ENCODE measurements at regions not wholly inside any gene's neighbourhood (a gene's known extent, or its start where the extent isn't known, plus 50 kb on each side); places are given as distances from the start of the nearest gene placed in this dataset.
"Not testable (repeated sequence)": the region's sequence is repeated elsewhere in the genome, so short reads cannot be mapped to it uniquely, and the experiment has no call there.

GRCh38 chr17:53496356-53496755, 326.4 kb upstream of the KIF2B start:
- DNase-seq (no peak), ATAC-seq (replicated peaks) (no peak)
- Mint-ChIP-seq H3K4me3 (no peak overlapping the region), H3K27me3 (no peaks in the 10 kb centered on the region), H3K36me3 (no peaks in the 10 kb centered on the region), H3K9me3 (peaks cover 4 to 5% of the 10 kb centered on the region in 2 donors), H3K4me1 (no peaks in the 10 kb centered on the region), H3K27ac (no peak overlapping the region)

GRCh38 chr17:53492532-53492931, 330.2 kb upstream of the KIF2B start:
- Mint-ChIP-seq H3K36me3 (no peaks in the 10 kb centered on the region), H3K4me3 (no peak overlapping the region), H3K27ac (no peak overlapping the region), H3K9me3 (peaks cover 3% of the 10 kb centered on the region in 2 donors), H3K27me3 (no peaks in the 10 kb centered on the region), H3K4me1 (no peaks in the 10 kb centered on the region)
- ATAC-seq (replicated peaks) (no peak), DNase-seq (no peak)

DNA sequence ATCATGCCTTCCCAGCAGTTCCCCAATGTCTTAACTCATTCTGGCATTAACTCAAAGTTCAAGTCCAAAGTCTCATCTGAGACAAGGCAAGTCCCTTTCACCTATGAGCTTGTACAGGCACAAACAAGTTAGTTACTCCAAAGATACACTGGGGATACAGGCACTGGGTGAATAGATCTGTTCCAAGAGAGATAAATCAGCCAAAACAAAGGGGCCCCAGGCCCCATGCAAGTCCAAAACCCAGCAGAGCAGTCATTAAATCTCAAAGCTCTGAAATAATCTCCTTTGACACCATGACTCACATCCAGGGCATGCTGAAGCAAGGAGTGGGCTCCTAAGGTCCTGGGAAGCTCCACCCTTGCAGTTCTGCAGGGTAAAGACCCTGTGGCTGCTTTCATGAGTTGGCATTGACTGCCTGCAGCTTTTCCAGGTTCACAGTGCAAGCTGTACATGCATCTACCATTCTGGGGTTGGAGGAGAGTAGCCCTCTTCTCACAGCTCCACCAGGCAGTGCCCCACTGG, 332.2 kb upstream of the KIF2B start:
- no peaks in the 10 kb centered on the region for H3K27me3 Mint-ChIP-seq
- no peaks in the 10 kb centered on the region for H3K36me3 Mint-ChIP-seq
- H3K9me3 Mint-ChIP-seq = peaks cover 3% of the 10 kb centered on the region in 2 donors
- H3K4me1 Mint-ChIP-seq = no peaks in the 10 kb centered on the region
- no peak overlapping the region for H3K27ac Mint-ChIP-seq
- no peak for ATAC-seq (replicated peaks)
- H3K4me3 Mint-ChIP-seq = no peak overlapping the region
- no peak for DNase-seq

DNA sequence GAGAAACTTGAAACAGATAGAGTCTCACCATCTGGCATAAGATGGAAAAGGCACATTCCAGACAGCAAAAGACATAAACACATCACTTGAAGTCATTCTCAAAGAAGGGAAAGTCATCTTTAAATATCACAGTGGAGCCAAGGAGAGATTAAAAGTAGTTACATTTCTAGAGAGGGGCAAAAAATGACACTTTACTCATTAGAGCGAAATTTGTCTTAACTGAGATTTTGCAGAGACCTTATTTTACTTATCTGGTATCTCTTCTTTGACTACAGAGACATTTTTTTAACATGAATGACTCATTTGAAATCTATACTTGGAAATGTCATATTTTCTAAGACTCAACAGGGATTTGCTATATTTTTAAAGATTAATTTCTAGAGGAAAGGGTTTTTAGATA, 339.0 kb upstream of the KIF2B start:
- no peak overlapping the region for H3K4me3 Mint-ChIP-seq
- H3K9me3 Mint-ChIP-seq = peaks cover 11 to 15% of the 10 kb centered on the region in 2 donors
- no peaks in the 10 kb centered on the region for H3K36me3 Mint-ChIP-seq
- ATAC-seq (replicated peaks) (no peak), DNase-seq (no peak)
- no peaks in the 10 kb centered on the region for H3K27me3 Mint-ChIP-seq
- H3K4me1 Mint-ChIP-seq = no peaks in the 10 kb centered on the region
- no peak overlapping the region for H3K27ac Mint-ChIP-seq

- peaks cover 6 to 7% of the 10 kb centered on the region in 2 donors for H3K9me3 Mint-ChIP-seq
- no peaks in the 10 kb centered on the region for H3K27me3 Mint-ChIP-seq
- no peak for DNase-seq
- no peaks in the 10 kb centered on the region for H3K4me1 Mint-ChIP-seq
- no peaks in the 10 kb centered on the region for H3K36me3 Mint-ChIP-seq
- H3K4me3 Mint-ChIP-seq = no peak overlapping the region
- ATAC-seq (replicated peaks) = no peak
- no peak overlapping the region for H3K27ac Mint-ChIP-seq
Observed at GRCh38 chr17:53475002-53475401, 347.7 kb upstream of the KIF2B start.

DNA sequence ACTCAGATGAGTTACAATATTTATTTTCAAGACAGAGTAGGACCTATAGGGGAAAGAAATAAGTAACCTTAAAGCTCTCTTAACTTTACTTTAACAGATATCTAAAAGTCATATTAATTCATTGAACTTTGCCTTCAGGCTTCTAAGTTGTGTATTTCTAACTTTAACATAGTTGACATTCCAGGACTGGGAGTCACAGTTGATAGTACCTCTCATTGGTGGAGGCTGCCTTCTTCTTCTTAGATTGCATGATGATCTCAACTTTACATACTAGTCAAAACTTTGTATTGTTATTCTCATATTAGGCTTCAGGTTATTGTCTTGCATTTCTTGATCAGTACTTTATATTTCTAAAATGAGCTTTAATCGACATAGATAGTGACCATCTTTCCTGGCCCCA, 350.1 kb upstream of the KIF2B start:
- no peak overlapping the region for H3K4me3 Mint-ChIP-seq
- no peaks in the 10 kb centered on the region for H3K27me3 Mint-ChIP-seq
- H3K36me3 Mint-ChIP-seq = no peaks in the 10 kb centered on the region
- ATAC-seq (replicated peaks) = no peak
- no peak for DNase-seq
- no peaks in the 10 kb centered on the region for H3K4me1 Mint-ChIP-seq
- peaks cover 2 to 7% of the 10 kb centered on the region in 2 donors for H3K9me3 Mint-ChIP-seq
- no peak overlapping the region for H3K27ac Mint-ChIP-seq

GRCh38 chr17:53471514-53471913, 351.2 kb upstream of the KIF2B start:
- Mint-ChIP-seq H3K27me3 (no peaks in the 10 kb centered on the region), H3K36me3 (no peaks in the 10 kb centered on the region), H3K9me3 (peaks cover 2 to 7% of the 10 kb centered on the region in 2 donors), H3K27ac (no peak overlapping the region), H3K4me1 (no peaks in the 10 kb centered on the region), H3K4me3 (no peak overlapping the region)
- DNase-seq (no peak), ATAC-seq (replicated peaks) (no peak)

DNA sequence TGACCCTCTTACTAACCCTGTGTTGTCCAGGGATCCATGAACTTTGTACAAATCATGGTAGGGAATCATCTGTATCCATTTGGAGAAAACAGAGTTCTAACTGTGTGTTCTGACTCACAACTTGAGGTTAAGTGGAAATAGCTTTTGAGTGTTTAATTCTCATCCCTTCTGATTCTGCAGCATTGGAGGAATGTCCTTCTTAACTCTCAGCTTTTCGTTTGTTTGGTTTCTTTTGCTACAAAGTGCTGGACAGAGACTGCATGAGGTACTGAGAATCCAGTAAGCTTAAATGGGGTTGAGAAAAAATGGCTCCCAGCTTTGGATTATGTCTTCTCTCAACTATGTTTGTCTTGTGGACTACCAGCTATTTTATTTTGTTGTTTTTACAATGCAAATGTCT, 352.1 kb upstream of the KIF2B start:
- Mint-ChIP-seq H3K27me3 (no peaks in the 10 kb centered on the region), H3K4me1 (no peaks in the 10 kb centered on the region)
- ATAC-seq (replicated peaks) = no peak

GRCh38 chr17:53466733-53467132, 356.0 kb upstream of the KIF2B start:
- DNase-seq (no peak), ATAC-seq (replicated peaks) (no peak)
- Mint-ChIP-seq H3K27me3 (no peaks in the 10 kb centered on the region), H3K4me3 (no peak overlapping the region), H3K27ac (no peak overlapping the region), H3K4me1 (no peaks in the 10 kb centered on the region), H3K9me3 (peaks cover 2 to 4% of the 10 kb centered on the region in 2 donors), H3K36me3 (no peaks in the 10 kb centered on the region)

More for the DNA sequence above, 352.1 kb upstream of the KIF2B start:
- Mint-ChIP-seq H3K4me3 (no peak overlapping the region), H3K27ac (no peak overlapping the region), H3K9me3 (peaks cover 2 to 7% of the 10 kb centered on the region in 2 donors), H3K36me3 (no peaks in the 10 kb centered on the region)
- no peak for DNase-seq

DNA sequence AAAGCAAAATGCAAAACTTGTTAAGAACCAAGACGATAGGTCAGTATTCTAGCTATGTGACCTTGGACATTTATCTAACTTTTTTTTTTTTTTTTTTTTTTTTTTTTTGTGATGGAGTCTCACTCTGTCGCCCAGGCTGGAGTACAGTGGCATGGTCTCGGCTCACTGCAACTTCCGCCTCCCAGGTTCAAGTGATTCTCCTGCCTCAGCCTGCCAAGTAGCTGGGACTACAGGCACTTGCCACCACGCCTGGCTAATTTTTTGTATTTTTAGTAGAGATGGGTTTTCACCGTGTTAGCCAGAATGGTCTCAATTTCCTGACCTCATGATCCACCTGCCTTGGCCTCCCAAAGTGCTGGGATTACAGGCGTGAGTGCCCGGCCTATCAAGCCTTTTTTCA, 358.3 kb upstream of the KIF2B start:
- H3K36me3 Mint-ChIP-seq; ATAC-seq (replicated peaks); DNase-seq; H3K4me3 Mint-ChIP-seq; H3K27me3 Mint-ChIP-seq; H3K27ac Mint-ChIP-seq; H3K4me1 Mint-ChIP-seq; H3K9me3 Mint-ChIP-seq: not testable (repeated sequence)

DNA sequence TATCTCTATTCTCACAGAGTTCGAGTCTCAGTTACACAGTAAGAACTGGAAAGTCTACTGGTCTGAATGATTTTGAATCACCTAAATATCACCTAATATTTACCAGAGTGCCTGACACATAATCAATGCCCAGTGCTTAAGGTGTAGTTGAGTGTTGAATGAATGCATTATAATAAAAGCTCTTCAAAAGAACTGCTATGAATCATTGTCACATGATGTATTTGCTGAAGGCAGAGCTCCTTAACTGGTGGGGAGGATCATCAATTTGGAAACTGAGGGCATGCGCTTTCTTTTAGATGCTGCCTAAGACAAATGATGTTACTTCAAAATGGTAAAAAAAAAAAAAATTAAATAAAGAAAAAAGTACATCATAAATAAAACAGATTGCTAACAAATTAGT, 359.4 kb upstream of the KIF2B start:
- no peak for DNase-seq
- no peaks in the 10 kb centered on the region for H3K27me3 Mint-ChIP-seq
- H3K4me3 Mint-ChIP-seq = no peak overlapping the region
- no peaks in the 10 kb centered on the region for H3K36me3 Mint-ChIP-seq
- peaks cover 6% of the 10 kb centered on the region in 2 donors for H3K9me3 Mint-ChIP-seq
- H3K4me1 Mint-ChIP-seq = no peaks in the 10 kb centered on the region
- no peak overlapping the region for H3K27ac Mint-ChIP-seq
- no peak for ATAC-seq (replicated peaks)

GRCh38 chr17:53462393-53462811, 360.3 kb upstream of the KIF2B start:
- Mint-ChIP-seq H3K36me3 (no peaks in the 10 kb centered on the region), H3K27me3 (no peaks in the 10 kb centered on the region), H3K27ac (no peak overlapping the region), H3K9me3 (peaks cover 6% of the 10 kb centered on the region in 2 donors), H3K4me3 (no peak overlapping the region), H3K4me1 (no peaks in the 10 kb centered on the region)
- ATAC-seq (replicated peaks) (no peak), DNase-seq (no peak)

- H3K4me3 Mint-ChIP-seq; ATAC-seq (replicated peaks); H3K4me1 Mint-ChIP-seq; DNase-seq; H3K36me3 Mint-ChIP-seq; H3K27me3 Mint-ChIP-seq; H3K27ac Mint-ChIP-seq: not testable (repeated sequence)
- H3K9me3 Mint-ChIP-seq = peaks cover 13 to 14% of the 10 kb centered on the region in 2 donors
Observed at GRCh38 chr17:53455943-53456342, 366.8 kb upstream of the KIF2B start.

DNA sequence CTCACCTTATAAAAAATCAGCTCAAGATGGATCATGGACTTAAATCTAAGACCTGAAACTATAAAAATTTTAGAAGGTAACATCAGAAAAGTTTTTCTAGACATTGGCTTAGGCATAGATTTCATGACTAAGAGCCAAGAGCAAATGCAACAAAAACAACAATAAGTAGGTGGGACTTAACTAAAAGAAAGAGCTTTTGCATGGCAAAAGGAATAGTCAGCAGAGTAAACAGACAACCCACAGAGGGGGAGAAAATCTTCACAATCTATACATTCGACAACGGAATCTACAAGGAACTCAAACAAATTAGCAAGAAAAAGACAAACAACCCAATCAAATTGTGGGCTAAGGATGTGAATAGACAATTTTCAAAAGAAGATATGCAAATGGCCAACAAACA, 368.4 kb upstream of the KIF2B start:
- Mint-ChIP-seq H3K27ac (no peak overlapping the region), H3K36me3 (no peaks in the 10 kb centered on the region), H3K27me3 (no peaks in the 10 kb centered on the region), H3K4me1 (no peaks in the 10 kb centered on the region), H3K4me3 (no peak overlapping the region), H3K9me3 (peaks cover 10 to 11% of the 10 kb centered on the region in 2 donors)
- DNase-seq (no peak), ATAC-seq (replicated peaks) (no peak)

DNA sequence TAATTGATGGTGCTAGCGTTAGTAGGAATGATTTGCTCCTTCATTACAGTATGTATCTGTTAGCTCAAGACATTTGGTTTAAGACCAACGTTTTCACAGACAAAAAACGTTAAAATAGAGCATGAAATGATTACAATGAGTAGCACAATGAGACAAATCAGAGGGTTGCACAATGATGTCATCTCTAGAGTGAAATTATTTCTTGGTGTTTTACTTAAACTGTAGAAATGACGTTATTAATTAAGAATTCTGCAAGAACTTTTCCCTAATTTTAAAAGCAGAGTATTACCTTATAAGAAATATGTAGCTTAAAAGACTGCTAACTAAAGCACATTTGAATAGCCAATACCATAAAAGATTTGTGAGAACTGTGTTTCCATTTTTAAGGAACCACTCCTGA, 373.4 kb upstream of the KIF2B start:
- no peaks in the 10 kb centered on the region for H3K27me3 Mint-ChIP-seq
- peaks cover 3% of the 10 kb centered on the region in 2 donors for H3K9me3 Mint-ChIP-seq
- no peaks in the 10 kb centered on the region for H3K4me1 Mint-ChIP-seq
- no peak overlapping the region for H3K4me3 Mint-ChIP-seq
- ATAC-seq (replicated peaks) (no peak), DNase-seq (no peak)
- no peaks in the 10 kb centered on the region for H3K36me3 Mint-ChIP-seq
- no peak overlapping the region for H3K27ac Mint-ChIP-seq

DNA sequence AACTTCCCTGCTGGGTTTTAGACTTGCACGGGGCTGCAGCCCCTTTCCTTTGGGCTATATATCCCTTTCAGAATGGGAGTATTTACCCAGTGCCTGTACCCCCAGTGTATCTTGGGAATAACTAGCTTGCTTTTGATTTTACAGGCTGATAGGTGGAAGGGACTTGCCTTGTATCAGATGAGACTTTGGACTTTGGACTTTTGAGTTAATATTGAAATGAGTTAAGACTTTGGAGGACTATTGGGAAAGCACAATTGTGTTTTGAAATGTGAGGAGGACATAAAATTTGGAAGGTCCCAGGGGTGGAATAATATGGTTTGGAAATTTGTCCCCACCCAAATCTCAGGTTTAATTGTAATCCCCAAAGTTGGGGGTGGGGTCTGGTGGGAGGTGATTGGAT, 393.8 kb upstream of the KIF2B start:
- Mint-ChIP-seq H3K4me3 (no peak overlapping the region), H3K27me3 (no peaks in the 10 kb centered on the region), H3K4me1 (no peaks in the 10 kb centered on the region), H3K27ac (no peak overlapping the region), H3K36me3 (no peaks in the 10 kb centered on the region), H3K9me3 (peaks cover 8 to 9% of the 10 kb centered on the region in 2 donors)
- DNase-seq (no peak), ATAC-seq (replicated peaks) (no peak)
